Tibial nerve (tissue), 4 donors: ENCODE measurements at regions not wholly inside any gene's neighbourhood (a gene's known extent, or its start where the extent isn't known, plus 50 kb on each side); places are given as distances from the start of the nearest gene placed in this dataset.

Source experiments
- DNase-seq, 2 donors: peaks; one replicate each; pipeline ENCODE4 v3.0.0-alpha.2; 2019; ENCODE audit warnings: low spot score in 2 of 2
- H3K27ac ChIP-seq, 4 donors: fragments of 200-600 bp; sonication (generic) in 3 of 4; one replicate each; pipeline ENCODE4 v1.5.1; 2017 to 2019; ENCODE audit warnings: mild to moderate bottlenecking in 1 of 4
- H3K27me3 ChIP-seq, 2 donors: fragments of 200-600 bp; sonication (generic) in 1 of 2; one replicate each; pipeline versions ENCODE4 v1.5.1 to v1.6.0; 2017 to 2019
- H3K36me3 ChIP-seq, 3 donors: fragments of 200-600 bp; sonication (generic); one replicate each; pipeline ENCODE4 v1.5.1; 2018 to 2019
- H3K4me1 ChIP-seq, 4 donors: fragments of 200-600 bp; sonication (generic) in 3 of 4; one replicate each; pipeline ENCODE4 v1.5.1; 2017 to 2019
- H3K4me3 ChIP-seq, 4 donors: fragments of 200-600 bp; sonication (generic) in 3 of 4; one replicate each; pipeline ENCODE4 v1.5.1; 2017 to 2019; ENCODE audit warnings: mild to moderate bottlenecking in 1 of 4, moderate library complexity in 1 of 4
- H3K9me3 ChIP-seq, 4 donors: fragments of 200-600 bp; sonication (generic) in 3 of 4; one replicate each; pipeline ENCODE4 v1.5.1; 2017 to 2019
- CTCF ChIP-seq, 5 experiments: fragments of 200-600 bp in 3 of 5; fragments of 450-650 bp in 2 of 5; sonication (generic) in 3 of 5; IDR thresholded peaks; one replicate each; pipeline ENCODE4 v1.5.1; 2016 to 2019; ENCODE audit warnings: antibody characterized with exemption in 5 of 5, mild to moderate bottlenecking in 3 of 5, moderate library complexity in 2 of 5
- EP300 ChIP-seq, 2 donors: sonication (generic); formaldehyde crosslinking; IDR thresholded peaks; one replicate each; pipeline ENCODE4 v1.6.1; 2017; ENCODE audit warnings: antibody characterized with exemption in 2 of 2, mild to moderate bottlenecking in 1 of 2
- POLR2A ChIP-seq, 2 donors: fragments of 450-650 bp; IDR thresholded peaks; one replicate each; pipeline ENCODE4 v1.6.1; 2017; ENCODE audit warnings: antibody characterized with exemption in 2 of 2, mild to moderate bottlenecking in 2 of 2, moderate library complexity in 2 of 2
- WGBS, 2 donors: methylation state at CpG; one replicate each; pipeline ENCODE4 v1.1.5; 2018; 5-methylcytosine and 5-hydroxymethylcytosine counted together

GRCh38 chr1:14522926-14523241 is 75.6 kb upstream of the KAZN start:
- no peaks in the 10 kb centered on the region for H3K36me3 ChIP-seq
- TF ChIP-seq POLR2A (IDR thresholded peaks at IDR 0.05), result no peak
- no peak for DNase-seq
- peaks cover 0 to 29% (median 3%) of the 10 kb centered on the region in 4 donors for H3K4me1 ChIP-seq
- no peaks in the 10 kb centered on the region for H3K9me3 ChIP-seq
- H3K4me3 ChIP-seq, result no peak overlapping the region
- no peaks in the 10 kb centered on the region for H3K27me3 ChIP-seq
- peak overlapping the region in 2 of 4 donors; percentile 18 to 73 for H3K27ac ChIP-seq
- WGBS, 2 donors, result 69 to 70% methylated on average over 4 of the region's 4 CpGs

- 82 to 89% methylated on average over 3 of the region's 3 CpGs for WGBS, 2 donors
- H3K27ac ChIP-seq, result no peak overlapping the region
- H3K27me3 ChIP-seq, result no peaks in the 10 kb centered on the region
- DNase-seq, result no peak
- peaks cover 0 to 14% (median 3%) of the 10 kb centered on the region in 4 donors for H3K4me1 ChIP-seq
- no peak overlapping the region for H3K4me3 ChIP-seq
- no peaks in the 10 kb centered on the region for H3K36me3 ChIP-seq
- no peaks in the 10 kb centered on the region for H3K9me3 ChIP-seq
- TF ChIP-seq POLR2A (IDR thresholded peaks at IDR 0.05) (no peak), EP300 (IDR thresholded peaks at IDR 0.05) (no peak), CTCF (IDR thresholded peaks at IDR 0.05) (no peak)
These were observed 73.5 kb upstream of the KAZN start for GRCh38 chr1:14524826-14525636.

GRCh38 chr1:14529475-14529874 is 69.0 kb upstream of the KAZN start:
- no peaks in the 10 kb centered on the region for H3K4me1 ChIP-seq
- no peaks in the 10 kb centered on the region for H3K27me3 ChIP-seq
- DNase-seq, result no peak
- no peaks in the 10 kb centered on the region for H3K9me3 ChIP-seq
- WGBS, 2 donors, result 42 to 47% methylated on average over 2 of the region's 2 CpGs
- no peaks in the 10 kb centered on the region for H3K36me3 ChIP-seq
- no peak overlapping the region for H3K4me3 ChIP-seq
- H3K27ac ChIP-seq, result no peak overlapping the region
- TF ChIP-seq CTCF (IDR thresholded peaks at IDR 0.05) (no peak), EP300 (IDR thresholded peaks at IDR 0.05) (no peak), POLR2A (IDR thresholded peaks at IDR 0.05) (no peak)

- TF ChIP-seq POLR2A (IDR thresholded peaks at IDR 0.05), result no peak
- TF ChIP-seq CTCF (IDR thresholded peaks at IDR 0.05), result no peak
- no peak for TF ChIP-seq EP300 (IDR thresholded peaks at IDR 0.05)
- WGBS, 2 donors, result 86 to 90% methylated on average over 4 of the region's 4 CpGs
- Histone ChIP-seq H3K4me1 (no peaks in the 10 kb centered on the region), H3K36me3 (no peaks in the 10 kb centered on the region), H3K27ac (no peak overlapping the region), H3K4me3 (no peak overlapping the region), H3K9me3 (no peaks in the 10 kb centered on the region), H3K27me3 (no peaks in the 10 kb centered on the region)
- DNase-seq, result no peak
These were observed 67.0 kb upstream of the KAZN start for GRCh38 chr1:14531519-14531918.

- Histone ChIP-seq H3K4me3 (no peak overlapping the region), H3K9me3 (no peaks in the 10 kb centered on the region), H3K4me1 (no peaks in the 10 kb centered on the region), H3K36me3 (no peaks in the 10 kb centered on the region), H3K27me3 (no peaks in the 10 kb centered on the region), H3K27ac (no peak overlapping the region)
- TF ChIP-seq CTCF (IDR thresholded peaks at IDR 0.05) (no peak), EP300 (IDR thresholded peaks at IDR 0.05) (no peak), POLR2A (IDR thresholded peaks at IDR 0.05) (no peak)
- DNase-seq, result no peak
- 76% methylated on average over 6 of the region's 6 CpGs for WGBS, 2 donors
These were observed 62.7 kb upstream of the KAZN start for GRCh38 chr1:14535619-14536355.
